H1 (cell line): ENCODE measurements at regions not wholly inside any gene's neighbourhood (a gene's known extent, or its start where the extent isn't known, plus 50 kb on each side); places are given as distances from the start of the nearest gene placed in this dataset.

Experiments
- CTCF ChIA-PET: fragments of 300-600 bp; sonication (Branson Sonifier 250); formaldehyde crosslinking; loops from one replicate; lab custom pipeline; 2021; ENCODE audit not compliant: partially characterized antibody; lab: Charles Lee
- POLR2A ChIA-PET: fragments of 300-600 bp; sonication (Branson Sonifier 250); formaldehyde crosslinking; loops from one replicate; lab custom pipeline; 2021; ENCODE audit warnings: inconsistent platforms; ENCODE audit not compliant: partially characterized antibody; lab: Charles Lee
- DNase-seq, 2 experiments: peaks; one replicate each; pipeline versions ENCODE4 v3.0.0 to v3.0.0-alpha.2; 2010 to 2022; ENCODE audit warnings: low spot score in 2 of 2, low read depth in 1 of 2, mixed read lengths in 1 of 2
- FAIRE-seq: peaks from 2 replicates; lab custom pipeline; 2011; peaks lifted over from hg19 to GRCh38; lab: Jason Lieb, UNC
- H2AFZ ChIP-seq: 2 replicates; pipeline ENCODE4 v1.8.1; 2012; ENCODE audit warnings: low read length, inconsistent platforms
- H2AK5ac ChIP-seq: 2 replicates; pipeline ENCODE4 v1.6.1; 2013; ENCODE audit warnings: low read depth, low read length
- H2BK120ac ChIP-seq: replicated peaks from 2 replicates; pipeline ENCODE3; 2013; ENCODE audit warnings: low read depth, low read length, inconsistent platforms
- H2BK12ac ChIP-seq: 2 replicates; pipeline ENCODE4 v1.6.1; 2013; ENCODE audit warnings: low read depth, low read length
- H2BK15ac ChIP-seq: 2 replicates; pipeline ENCODE4 v1.6.1; 2013; ENCODE audit warnings: low read length
- H2BK20ac ChIP-seq: 2 replicates; pipeline ENCODE4 v1.6.1; 2013; ENCODE audit warnings: low read length
- H2BK5ac ChIP-seq: 2 replicates; pipeline ENCODE4 v1.6.1; 2013; ENCODE audit warnings: low read depth, low read length
- H3K14ac ChIP-seq: 2 replicates; pipeline ENCODE4 v1.6.1; 2013; ENCODE audit warnings: inconsistent platforms; ENCODE audit not compliant: insufficient read length
- H3K18ac ChIP-seq: 2 replicates; pipeline ENCODE4 v1.6.1; 2013; ENCODE audit warnings: low read length; ENCODE audit errors: extremely low read depth
- H3K23ac ChIP-seq: 2 replicates; pipeline ENCODE4 v1.6.1; 2013; ENCODE audit warnings: inconsistent platforms; ENCODE audit not compliant: insufficient read length
- H3K23me2 ChIP-seq: 2 replicates; pipeline ENCODE4 v1.6.1; 2013; ENCODE audit warnings: low read depth, low read length
- H3K27ac ChIP-seq: 2 replicates; pipeline ENCODE4 v1.6.1; 2011; ENCODE audit warnings: low read depth, low read length, inconsistent platforms
- H3K27me3 ChIP-seq, 4 experiments: replicated peaks in 1 of 4; 1 replicate in 1 of 4; 2 replicates in 3 of 4; pipeline versions ENCODE4 v1.6.1 to v1.8.1; 2011 to 2013; ENCODE audit warnings: low read length in 3 of 4, mild to moderate bottlenecking in 3 of 4, inconsistent platforms in 2 of 4, mixed read lengths in 2 of 4, moderate library complexity in 1 of 4; ENCODE audit not compliant: control insufficient read depth in 3 of 4, insufficient read depth in 3 of 4; ENCODE audit errors: extremely low read depth in 1 of 4
- H3K36me3 ChIP-seq, 4 experiments: 2 replicates each; pipeline versions ENCODE4 v1.6.1 to v1.8.1; 2011 to 2013; ENCODE audit warnings: mild to moderate bottlenecking in 4 of 4, low read length in 3 of 4, moderate library complexity in 2 of 4, control low read depth in 1 of 4, inconsistent platforms in 1 of 4; ENCODE audit not compliant: insufficient read depth in 4 of 4, control insufficient read depth in 2 of 4
- H3K4ac ChIP-seq: replicated peaks from 2 replicates; pipeline ENCODE3; 2013; ENCODE audit warnings: low read length, low read depth, mixed read lengths, inconsistent platforms; ENCODE audit not compliant: insufficient read length
- H3K4me1 ChIP-seq, 4 experiments: replicated peaks in 1 of 4; 1 replicate in 1 of 4; 2 replicates in 3 of 4; pipeline versions ENCODE4 v1.6.1 to v1.8.1; 2011 to 2013; ENCODE audit warnings: low read length in 3 of 4, inconsistent platforms in 2 of 4, mixed read lengths in 1 of 4; ENCODE audit not compliant: insufficient read depth in 4 of 4, control insufficient read depth in 3 of 4
- H3K4me2 ChIP-seq, 2 experiments: 2 replicates each; pipeline versions ENCODE4 v1.6.1 to v1.8.1; 2011 to 2013; ENCODE audit warnings: low read depth in 2 of 2, low read length in 2 of 2, control low read depth in 1 of 2, inconsistent platforms in 1 of 2, mild to moderate bottlenecking in 1 of 2; ENCODE audit not compliant: insufficient read depth in 1 of 2
- H3K4me3 ChIP-seq, 4 experiments: fragments of 200-600, 300-600 bp in 1 of 4; sonication (generic), shearing (Covaris generic), sonication (Bioruptor Twin) in 1 of 4; 2 replicates each; pipeline versions ENCODE4 v1.5.1 to v1.8.1; 2011 to 2016; ENCODE audit warnings: low read length in 4 of 4, low read depth in 3 of 4, control low read depth in 2 of 4, inconsistent platforms in 2 of 4, mild to moderate bottlenecking in 2 of 4, mixed read lengths in 1 of 4, moderate library complexity in 1 of 4; ENCODE audit not compliant: insufficient read depth in 2 of 4; ENCODE audit errors: extremely low read depth in 1 of 4
- H3K56ac ChIP-seq: replicated peaks from 2 replicates; pipeline ENCODE3; 2013; ENCODE audit warnings: low read depth, mild to moderate bottlenecking, mixed read lengths, low read length, inconsistent platforms; ENCODE audit not compliant: insufficient read length
- H3K79me1 ChIP-seq: 2 replicates; pipeline ENCODE4 v1.6.1; 2013; ENCODE audit warnings: low read depth, low read length, control low read depth
- H3K79me2 ChIP-seq, 2 experiments: 2 replicates each; pipeline versions ENCODE4 v1.6.1 to v1.8.1; 2012 to 2013; ENCODE audit warnings: low read length in 2 of 2, mild to moderate bottlenecking in 2 of 2, inconsistent platforms in 1 of 2; ENCODE audit not compliant: insufficient read depth in 2 of 2, control insufficient read depth in 1 of 2
- H3K9ac ChIP-seq, 4 experiments: replicated peaks in 1 of 4; 1 replicate in 1 of 4; 2 replicates in 3 of 4; pipeline versions ENCODE4 v1.6.1 to v1.8.1; 2011 to 2013; ENCODE audit warnings: low read depth in 3 of 4, low read length in 3 of 4, control low read depth in 2 of 4, mild to moderate bottlenecking in 2 of 4, moderate library complexity in 2 of 4, inconsistent platforms in 1 of 4; ENCODE audit errors: extremely low read depth in 1 of 4
- H3K9me3 ChIP-seq, 2 experiments: 2 replicates each; pipeline versions ENCODE4 v1.6.1 to v1.8.1; 2012 to 2013; ENCODE audit warnings: mild to moderate bottlenecking in 2 of 2, moderate library complexity in 2 of 2, control low read depth in 1 of 2, inconsistent platforms in 1 of 2, low read depth in 1 of 2, low read length in 1 of 2, mixed read lengths in 1 of 2; ENCODE audit not compliant: insufficient read depth in 2 of 2
- H4K20me1 ChIP-seq, 2 experiments: replicated peaks in 1 of 2; 2 replicates each; pipeline versions ENCODE3 to v1.8.1; 2011 to 2013; ENCODE audit warnings: inconsistent platforms in 2 of 2, low read length in 2 of 2, mild to moderate bottlenecking in 1 of 2; ENCODE audit not compliant: insufficient read depth in 2 of 2, control insufficient read depth in 1 of 2
- H4K5ac ChIP-seq: 2 replicates; pipeline ENCODE4 v1.6.1; 2013; ENCODE audit warnings: low read length, low read depth, mixed read lengths, inconsistent platforms; ENCODE audit not compliant: insufficient read length
- H4K8ac ChIP-seq: 2 replicates; pipeline ENCODE4 v1.8.0; 2013; ENCODE audit warnings: mild to moderate bottlenecking, moderate library complexity, low read length, inconsistent platforms; ENCODE audit not compliant: insufficient read depth; ENCODE audit errors: extremely low read depth
- H4K91ac ChIP-seq: replicated peaks from 2 replicates; pipeline ENCODE3; 2013; ENCODE audit warnings: low read length, mixed read lengths, inconsistent platforms; ENCODE audit not compliant: insufficient read length
- CEBPB ChIP-seq: IDR thresholded peaks from 2 replicates; pipeline ENCODE4 v1.6.1; 2012; ENCODE audit warnings: low read depth, low read length
- EZH2 ChIP-seq: fragments of 200-600 bp; sonication (generic); IDR thresholded peaks from 2 replicates; pipeline ENCODE4 v1.7.1; 2012; ENCODE audit warnings: low read depth, mild to moderate bottlenecking, moderate library complexity, low read length, inconsistent platforms; ENCODE audit not compliant: severe bottlenecking
- GABPA ChIP-seq: IDR thresholded peaks from 2 replicates; pipeline ENCODE4 v1.6.1; 2011; ENCODE audit warnings: mild to moderate bottlenecking, low read length, moderate library complexity, borderline replicate concordance; ENCODE audit not compliant: insufficient read depth
- HDAC6 ChIP-seq: IDR thresholded peaks from one replicate; pipeline ENCODE4 v1.7.1; 2012; ENCODE audit warnings: low read depth, mild to moderate bottlenecking, inconsistent platforms, low read length, moderate library complexity
- KDM4A ChIP-seq: IDR thresholded peaks from one replicate; pipeline ENCODE4 v1.7.1; 2012; ENCODE audit warnings: low read depth, mild to moderate bottlenecking, moderate library complexity, low read length, inconsistent platforms; ENCODE audit not compliant: severe bottlenecking
- POLR2AphosphoS5 ChIP-seq: IDR thresholded peaks from 2 replicates; pipeline ENCODE4 v1.6.1; 2011; ENCODE audit warnings: low read depth, low read length
- POU5F1 ChIP-seq: IDR thresholded peaks from 2 replicates; pipeline ENCODE4 v1.6.1; 2011; ENCODE audit warnings: low read depth, mild to moderate bottlenecking, low read length, moderate library complexity
- RBBP5 ChIP-seq: IDR thresholded peaks from 2 replicates; pipeline ENCODE4 v1.7.1; 2012; ENCODE audit warnings: low read depth, mild to moderate bottlenecking, inconsistent platforms, low read length, moderate library complexity, borderline replicate concordance
- RXRA ChIP-seq: IDR thresholded peaks from 2 replicates; pipeline ENCODE4 v1.6.1; 2011; ENCODE audit warnings: low read depth, mild to moderate bottlenecking, low read length, moderate library complexity; ENCODE audit not compliant: insufficient read depth
- SAP30 ChIP-seq: fragments of 300-600 bp; sonication (generic); IDR thresholded peaks from 2 replicates; pipeline ENCODE4 v1.7.1; 2012; ENCODE audit warnings: low read length, moderate library complexity, mild to moderate bottlenecking, inconsistent platforms; ENCODE audit not compliant: insufficient read depth, insufficient replicate concordance
- SP1 ChIP-seq: IDR thresholded peaks from 2 replicates; pipeline ENCODE4 v1.6.1; 2011; ENCODE audit warnings: low read depth, low read length
- SP4 ChIP-seq: IDR thresholded peaks from 2 replicates; pipeline ENCODE4 v1.6.1; 2012; ENCODE audit warnings: low read length, inconsistent platforms
- SRF ChIP-seq: IDR thresholded peaks from 2 replicates; pipeline ENCODE4 v1.6.1; 2011; ENCODE audit warnings: mild to moderate bottlenecking, low read depth, low read length, moderate library complexity
- TAF7 ChIP-seq: optimal IDR thresholded peaks from 2 replicates; pipeline ENCODE3; 2011; ENCODE audit warnings: low read depth, mild to moderate bottlenecking, inconsistent platforms, low read length, moderate library complexity, borderline replicate concordance
- TEAD4 ChIP-seq: IDR thresholded peaks from 2 replicates; pipeline ENCODE4 v1.6.1; 2012; ENCODE audit warnings: low read depth, low read length, inconsistent platforms, mixed read lengths
- WGBS, 2 experiments: shearing (Covaris generic) in 1 of 2; methylation state at CpG; one replicate each; pipeline versions ENCODE4 v1.1.6 to v1.1.7; 2013 to 2015; ENCODE audit warnings: low lambda C conversion rate in 2 of 2, mixed read lengths in 2 of 2, inconsistent platforms in 1 of 2, low coverage in 1 of 2, missing lambda C conversion rate in 1 of 2; ENCODE audit not compliant: insufficient replicate concordance in 2 of 2, insufficient coverage in 1 of 2, insufficient read length in 1 of 2; ENCODE audit errors: extremely low coverage in 1 of 2, missing lambda C conversion rate in 1 of 2; 5-methylcytosine and 5-hydroxymethylcytosine counted together

GRCh38 chr10:129344103-129344502 lies 122.9 kb upstream of the MGMT start:
- 95% methylated on average over 15 of the region's 15 CpGs; no CpG with 5 or more reads in 1 of the 2 experiments for WGBS, 2 experiments
- Histone ChIP-seq H3K23me2 (no peaks in the 10 kb centered on the region; the same call in 1 of the 2 replicates), H2AFZ (no peak overlapping the region), H4K91ac (no peak overlapping the region), H3K4me3 (no peak overlapping the region), H3K79me1 (no peaks in the 10 kb centered on the region), H3K4ac (no peak overlapping the region), H4K5ac (no peak overlapping the region), H4K20me1 (no peaks in the 10 kb centered on the region), H3K36me3 (no peaks in the 10 kb centered on the region), H3K9me3 (no peaks in the 10 kb centered on the region; a peak in 1 of 4 replicates), H2AK5ac (no peak overlapping the region), H2BK12ac (no peak overlapping the region), H3K18ac (no peak overlapping the region), H2BK15ac (no peak overlapping the region), H3K27ac (no peak overlapping the region), H2BK120ac (no peak overlapping the region), H4K8ac (no peak overlapping the region), H3K4me2 (no peak overlapping the region), H3K4me1 (no peaks in the 10 kb centered on the region), H3K9ac (no peak overlapping the region), H3K14ac (no peak overlapping the region), H3K27me3 (no peaks in the 10 kb centered on the region), H2BK5ac (no peak overlapping the region), H3K79me2 (no peaks in the 10 kb centered on the region), H2BK20ac (no peak overlapping the region), H3K56ac (no peak overlapping the region), H3K23ac (no peak overlapping the region)
- FAIRE-seq (no peak), DNase-seq (no peak)
- TF ChIP-seq RXRA (no peak), TEAD4 (no peak), EZH2 (no peak), RBBP5 (no peak), KDM4A (no peak), CEBPB (no peak), SAP30 (no peak), SP1 (no peak), SRF (no peak), SP4 (no peak), POU5F1 (no peak), TAF7 (no peak), GABPA (no peak), HDAC6 (no peak), POLR2AphosphoS5 (no peak)
- CTCF ChIA-PET: no interaction called here
- POLR2A ChIA-PET: no interaction called here
